ENCODE measurements at regions not wholly inside any gene's neighbourhood (a gene's known extent, or its start where the extent isn't known, plus 50 kb on each side); places are given as distances from the start of the nearest gene placed in this dataset.
"Not testable (repeated sequence)": the region's sequence is repeated elsewhere in the genome, so short reads cannot be mapped to it uniquely, and the experiment has no call there.

- DNase-seq = peak; percentile 82 to 86 (median 84)
Observed at GRCh38 chr17:14454746-14455145, 153.9 kb downstream of the HS3ST3B1 start.

- no peak for DNase-seq
Observed at GRCh38 chr17:14452856-14453255, 152.0 kb downstream of the HS3ST3B1 start.

DNA sequence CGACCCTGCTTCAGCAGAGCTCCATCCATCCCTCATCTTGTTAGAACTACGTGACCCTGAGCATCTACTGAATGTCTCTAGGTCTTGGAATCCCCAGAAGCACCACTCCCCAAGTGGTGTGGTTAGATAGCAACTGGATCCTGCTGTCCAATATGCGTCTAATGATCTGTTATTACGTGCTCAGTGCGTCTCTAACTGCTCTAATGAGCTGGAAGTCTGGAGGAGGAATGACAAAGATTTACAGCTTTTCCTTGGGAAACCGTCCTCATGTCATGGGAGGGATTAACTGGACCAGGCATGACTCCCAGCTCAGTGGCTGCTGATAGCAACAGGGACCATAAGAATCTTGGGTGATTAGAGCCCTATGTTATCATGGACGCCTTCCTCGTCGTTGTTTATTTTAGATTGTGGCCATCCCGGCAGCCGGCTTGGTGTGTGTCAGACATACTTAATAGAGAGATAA is 150.9 kb downstream of the HS3ST3B1 start:
- no peak for DNase-seq

- no peak for DNase-seq
Observed at GRCh38 chr17:14448818-14449217, 147.9 kb downstream of the HS3ST3B1 start.

DNA sequence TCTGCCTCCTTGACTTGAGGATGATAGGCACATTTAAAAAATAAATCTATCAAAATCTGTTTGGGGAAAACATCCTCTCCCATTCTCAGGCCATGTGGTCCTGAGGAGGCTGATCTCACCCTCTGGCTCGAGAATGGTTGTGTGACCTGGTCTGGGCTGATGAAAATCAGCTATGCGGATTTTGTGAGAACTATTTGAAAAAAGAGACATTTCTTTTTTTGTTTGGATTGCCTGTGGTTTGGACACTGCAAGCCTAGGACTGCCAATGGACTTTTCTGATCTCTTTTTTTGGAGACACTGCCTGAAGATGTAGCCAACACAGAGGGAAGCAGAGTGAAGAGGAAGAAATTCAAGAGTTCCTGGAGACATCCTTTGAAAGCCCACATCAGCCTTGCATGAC is 145.9 kb downstream of the HS3ST3B1 start:
- DNase-seq = no peak

DNA sequence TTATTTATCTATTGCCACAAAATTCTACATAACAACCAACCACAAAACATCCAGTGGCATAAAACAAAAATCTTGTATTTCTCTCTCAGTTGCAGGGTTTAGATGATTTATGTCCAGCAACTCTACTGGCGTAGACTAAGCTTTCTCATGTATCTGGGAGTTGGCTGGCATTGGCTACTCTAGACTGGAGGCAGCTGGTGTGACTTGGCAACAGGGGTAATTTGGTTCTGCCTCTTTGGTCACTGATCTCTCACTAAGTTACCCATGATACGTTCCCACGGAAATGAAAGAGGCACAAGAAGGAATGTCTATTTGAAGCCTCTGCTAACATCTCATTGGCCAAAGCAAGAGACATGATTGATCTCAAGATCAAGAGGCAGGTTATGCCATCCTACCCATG is 144.0 kb downstream of the HS3ST3B1 start:
- DNase-seq = no peak

GRCh38 chr17:14442798-14443528 is 142.1 kb downstream of the HS3ST3B1 start:
- DNase-seq = no peak

GRCh38 chr17:14437176-14437575 is 136.3 kb downstream of the HS3ST3B1 start:
- peak in 1 of 3 donors; percentile 24 for DNase-seq

DNA sequence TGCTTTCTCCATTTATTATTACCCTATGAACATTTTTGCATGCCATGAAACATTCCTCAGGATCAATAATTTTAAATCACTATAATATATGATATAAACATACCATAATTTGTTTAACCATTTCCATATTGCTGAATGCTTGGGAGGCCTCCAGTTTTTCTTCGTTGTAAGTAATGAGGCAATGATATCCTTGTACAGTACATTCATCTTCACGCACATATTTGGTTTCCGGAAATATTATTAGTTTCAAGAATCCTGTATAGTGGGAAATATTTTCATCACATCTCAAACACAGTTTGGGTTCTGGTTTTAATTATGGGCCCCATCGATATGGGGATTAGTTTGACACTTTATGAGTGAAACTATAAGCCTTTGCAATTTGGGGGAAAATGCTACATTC is 135.4 kb downstream of the HS3ST3B1 start:
- no peak for DNase-seq

- no peak for DNase-seq
Observed at GRCh38 chr17:14434506-14434905, 133.6 kb downstream of the HS3ST3B1 start.

- no peak for DNase-seq
Observed at GRCh38 chr17:14432079-14432478, 131.2 kb downstream of the HS3ST3B1 start.

GRCh38 chr17:14429084-14429483 is 128.2 kb downstream of the HS3ST3B1 start:
- no peak for DNase-seq

DNA sequence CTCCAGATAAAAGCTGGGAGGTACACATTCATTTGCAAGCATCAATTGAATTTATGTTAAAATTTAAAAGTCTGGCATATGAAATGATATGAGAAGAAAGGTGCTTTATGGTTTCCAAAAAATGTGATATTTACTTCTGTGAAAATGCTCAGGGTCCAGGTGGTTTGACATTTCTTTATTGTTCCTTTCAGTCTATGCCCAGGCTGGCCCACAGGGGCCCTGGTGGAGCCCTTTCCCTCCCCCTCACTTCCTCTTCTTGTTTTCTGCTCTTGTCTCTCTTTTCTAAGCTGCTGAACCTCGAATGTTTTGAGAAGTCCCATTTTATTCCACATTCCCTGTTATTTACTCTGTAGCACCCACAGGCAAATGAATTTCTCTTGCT is 127.8 kb downstream of the HS3ST3B1 start:
- DNase-seq = peak in 1 of 3 donors; percentile 29

DNA sequence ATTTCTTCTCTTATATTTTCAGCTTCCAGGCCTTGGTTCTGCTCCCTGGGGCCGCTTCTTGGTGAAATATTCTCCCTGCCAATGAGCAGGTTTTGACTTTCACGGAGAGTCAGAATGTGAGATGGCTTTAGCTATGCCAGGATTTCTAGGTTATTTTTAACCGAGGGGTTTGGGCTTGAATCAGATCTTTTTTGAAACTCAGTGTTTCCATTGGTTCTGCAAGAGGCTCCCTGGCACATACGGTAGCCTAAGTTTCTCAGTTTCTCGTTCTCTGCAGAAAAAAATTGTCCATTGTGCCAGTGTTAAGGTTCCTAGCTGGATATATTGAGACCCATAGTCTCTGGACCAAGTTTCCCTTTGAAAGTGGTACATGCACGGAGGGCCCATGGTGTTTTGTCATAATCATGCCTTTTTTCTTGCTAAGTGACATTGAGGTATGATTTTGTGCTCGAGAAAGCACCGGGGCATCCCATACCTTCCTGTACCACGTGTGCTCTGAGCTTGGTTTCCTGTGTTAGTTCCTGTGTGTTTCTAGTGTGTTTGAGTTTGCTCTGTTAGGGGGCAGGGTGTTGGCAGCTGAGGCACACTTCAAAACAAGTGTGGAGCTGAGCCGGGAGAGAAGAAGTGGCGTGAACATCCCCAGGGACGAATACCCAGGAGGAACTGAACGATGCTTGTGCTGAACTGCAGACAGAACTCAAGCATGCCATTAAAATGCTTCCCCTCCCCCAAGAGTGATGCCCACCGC is 127.2 kb downstream of the HS3ST3B1 start:
- DNase-seq = no peak

GRCh38 chr17:14423156-14423555 is 122.3 kb downstream of the HS3ST3B1 start:
- not testable (repeated sequence) for DNase-seq

GRCh38 chr17:14417336-14417735 is 116.5 kb downstream of the HS3ST3B1 start:
- DNase-seq = no peak

GRCh38 chr17:14409292-14409691 is 108.4 kb downstream of the HS3ST3B1 start:
- DNase-seq = no peak

DNA sequence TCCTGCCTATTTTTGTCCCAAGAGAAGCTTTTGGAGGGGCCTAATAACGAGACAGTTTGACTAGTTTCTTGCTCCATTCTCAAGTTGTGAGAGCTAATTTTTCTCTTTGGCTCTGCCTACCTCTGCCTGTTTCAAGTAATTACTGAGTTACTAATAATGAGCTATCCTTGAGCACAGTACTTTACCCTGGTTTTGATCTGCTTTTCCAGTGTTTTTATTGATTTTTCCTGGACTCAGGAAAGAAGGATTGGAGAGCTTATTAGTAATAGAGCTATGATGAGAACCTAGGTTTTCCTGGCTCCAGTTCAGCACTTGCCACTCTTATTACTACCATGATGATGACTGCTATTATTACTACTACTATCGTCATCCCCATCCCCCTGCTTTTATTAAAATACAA is 106.7 kb downstream of the HS3ST3B1 start:
- no peak for DNase-seq

- no peak for DNase-seq
Observed at GRCh38 chr17:14405189-14405588, 104.3 kb downstream of the HS3ST3B1 start.

All from suppressor macrophage treated with lipopolysaccharide for 1 hour (primary cell).